ENCODE measurements at regions not wholly inside any gene's neighbourhood (a gene's known extent, or its start where the extent isn't known, plus 50 kb on each side); places are given as distances from the start of the nearest gene placed in this dataset.

- 0 out of 2 replicates have a peak, but pooled peaks cover 4% of the 10 kb centered on the region for H3K9me2 ChIP-seq (ENCODE audit: insufficient read depth)
- no peaks in the 10 kb centered on the region for H3K27me3 Mint-ChIP-seq (ENCODE audit: insufficient read depth, low read depth, poor library complexity)
- no peaks in the 10 kb centered on the region for H4K20me1 ChIP-seq (replicated peaks; ENCODE audit: insufficient read depth)
- H3K79me2 ChIP-seq (replicated peaks; ENCODE audit: insufficient read depth): no peaks in the 10 kb centered on the region
- H2AFZ ChIP-seq: 0 out of 2 replicates have a peak overlapping the region, but pooled peaks have one; percentile 48
- TF ChIP-seq STAT1 (IDR thresholded peaks at IDR 0.05; ENCODE audit: unreplicated experiment) (no peak), CTCF (conservative IDR thresholded peaks at IDR 0.05; ENCODE audit: low read depth in 2 of 2) (no peak), NANOG (IDR thresholded peaks at IDR 0.05; ENCODE audit: borderline replicate concordance) (no peak), JUNB (IDR thresholded peaks at IDR 0.05; ENCODE audit: unreplicated experiment) (no peak), REST (IDR thresholded peaks at IDR 0.05; ENCODE audit: unreplicated experiment) (no peak), ETS1 (IDR thresholded peaks at IDR 0.05) (no peak), ZNF331 (CRISPR knock-in tag; IDR thresholded peaks at IDR 0.05; ENCODE audit: low read depth) (no peak), EZH2phosphoT487 (IDR thresholded peaks at IDR 0.05; ENCODE audit: unreplicated experiment) (no peak), ZNF462 (CRISPR knock-in tag; IDR thresholded peaks at IDR 0.05) (no peak), ZNF114 (CRISPR knock-in tag; IDR thresholded peaks at IDR 0.05) (no peak), POLR2AphosphoS5 (IDR thresholded peaks at IDR 0.05; ENCODE audit: low read depth) (no peak), CREB1 (CRISPR knock-in tag; IDR thresholded peaks at IDR 0.05; ENCODE audit: low read depth) (no peak), EZH2 (IDR thresholded peaks at IDR 0.05; ENCODE audit: low read depth, unreplicated experiment) (no peak)
- H3K27me3 ChIP-seq (ENCODE audit: insufficient read depth): no peaks in the 10 kb centered on the region
- H3K4me3 ChIP-seq: no peak overlapping the region
- no peak overlapping the region for H3K27ac ChIP-seq (ENCODE audit: low read depth)
- no peaks in the 10 kb centered on the region for H3F3A ChIP-seq (replicated peaks; ENCODE audit: low read depth)
- DNase-seq (ENCODE audit: low spot score): no peak
- no peak overlapping the region for H3K4me2 ChIP-seq
- no peaks in the 10 kb centered on the region for H3K4me1 ChIP-seq (ENCODE audit: insufficient read depth)
- H3K36me3 ChIP-seq (ENCODE audit: insufficient read depth): no peaks in the 10 kb centered on the region
- no peak for ATAC-seq
- no peak overlapping the region for H3K27ac Mint-ChIP-seq
- H3K4me1 Mint-ChIP-seq: no peaks in the 10 kb centered on the region
- H3K9me3 Mint-ChIP-seq: no peaks in the 10 kb centered on the region
- no peaks in the 10 kb centered on the region for H3K36me3 Mint-ChIP-seq (ENCODE audit: low read depth)
- no peak overlapping the region for H3K4me3 Mint-ChIP-seq
Measured at GRCh38 chr6:155549028-155549798, 93.6 kb upstream of the NOX3 start.

All from GM23338 (cell line).